ENCODE measurements at regions not wholly inside any gene's neighbourhood (a gene's known extent, or its start where the extent isn't known, plus 50 kb on each side); places are given as distances from the start of the nearest gene placed in this dataset.

- no peaks in the 10 kb centered on the region for H3K4me1 ChIP-seq (ENCODE audit: insufficient read depth, low read length)
- H3K9me3 ChIP-seq (ENCODE audit: insufficient read depth, low read length, severe bottlenecking), result no peaks in the 10 kb centered on the region
- no peaks in the 10 kb centered on the region for H4K20me1 ChIP-seq (ENCODE audit: insufficient read depth, low read length)
- no peak overlapping the region for H2AFZ ChIP-seq (ENCODE audit: low read depth, low read length)
- ATAC-seq (ENCODE audit: insufficient read depth, low read depth) (no peak), DNase-seq (no peak)
- H3K27ac ChIP-seq (ENCODE audit: low read length), result no peak overlapping the region
- H3K79me2 ChIP-seq (ENCODE audit: insufficient read depth, low read length), result no peaks in the 10 kb centered on the region
- TF ChIP-seq EZH2 (IDR thresholded peaks at IDR 0.05; ENCODE audit: borderline replicate concordance, low read depth, low read length, severe bottlenecking), result no peak
- no peak for TF ChIP-seq CTCF (IDR thresholded peaks at IDR 0.05; ENCODE audit: borderline replicate concordance, extremely low read depth, low read length, poor library complexity, severe bottlenecking)
- no peaks in the 10 kb centered on the region for H3K36me3 ChIP-seq (ENCODE audit: insufficient read depth, low read length)
- no peaks in the 10 kb centered on the region for H3K27me3 ChIP-seq (ENCODE audit: insufficient read depth, low read length, poor library complexity)
- H3K4me3 ChIP-seq (ENCODE audit: low read depth in 1 of 2, low read length in 2 of 2), result no peak overlapping the region
- no peak overlapping the region for H3K4me2 ChIP-seq (ENCODE audit: insufficient read depth, low read length)
- no peak overlapping the region for H3K9ac ChIP-seq (ENCODE audit: low read depth, low read length)
Observed at GRCh38 chr2:116754381-116755101, 1060.0 kb upstream of the DDX18 start.

- Histone ChIP-seq H3K4me3 (ENCODE audit: low read depth in 1 of 2, low read length in 2 of 2) (no peak overlapping the region), H3K4me1 (ENCODE audit: insufficient read depth, low read length) (no peaks in the 10 kb centered on the region), H4K20me1 (ENCODE audit: insufficient read depth, low read length) (no peaks in the 10 kb centered on the region), H3K9ac (ENCODE audit: low read depth, low read length) (no peak overlapping the region), H3K9me3 (ENCODE audit: insufficient read depth, low read length, severe bottlenecking) (no peaks in the 10 kb centered on the region), H3K4me2 (ENCODE audit: insufficient read depth, low read length) (no peak overlapping the region), H2AFZ (ENCODE audit: low read depth, low read length) (no peak overlapping the region), H3K36me3 (ENCODE audit: insufficient read depth, low read length) (no peaks in the 10 kb centered on the region), H3K27ac (ENCODE audit: low read length) (no peak overlapping the region), H3K79me2 (ENCODE audit: insufficient read depth, low read length) (no peaks in the 10 kb centered on the region), H3K27me3 (ENCODE audit: insufficient read depth, low read length, poor library complexity) (no peaks in the 10 kb centered on the region)
- TF ChIP-seq EZH2 (IDR thresholded peaks at IDR 0.05; ENCODE audit: borderline replicate concordance, low read depth, low read length, severe bottlenecking) (no peak), CTCF (IDR thresholded peaks at IDR 0.05; ENCODE audit: borderline replicate concordance, extremely low read depth, low read length, poor library complexity, severe bottlenecking) (no peak)
- DNase-seq, result no peak
- ATAC-seq (ENCODE audit: insufficient read depth, low read depth), result no peak
Observed at GRCh38 chr2:116761864-116762263, 1052.6 kb upstream of the DDX18 start.

- Histone ChIP-seq H3K4me3 (ENCODE audit: low read depth in 1 of 2, low read length in 2 of 2) (no peak overlapping the region), H2AFZ (ENCODE audit: low read depth, low read length) (no peak overlapping the region), H3K4me2 (ENCODE audit: insufficient read depth, low read length) (no peak overlapping the region), H3K27me3 (ENCODE audit: insufficient read depth, low read length, poor library complexity) (no peaks in the 10 kb centered on the region), H4K20me1 (ENCODE audit: insufficient read depth, low read length) (no peaks in the 10 kb centered on the region), H3K9ac (ENCODE audit: low read depth, low read length) (no peak overlapping the region), H3K36me3 (ENCODE audit: insufficient read depth, low read length) (no peaks in the 10 kb centered on the region), H3K79me2 (ENCODE audit: insufficient read depth, low read length) (no peaks in the 10 kb centered on the region), H3K4me1 (ENCODE audit: insufficient read depth, low read length) (no peaks in the 10 kb centered on the region), H3K9me3 (ENCODE audit: insufficient read depth, low read length, severe bottlenecking) (peaks cover 2% of the 10 kb centered on the region), H3K27ac (ENCODE audit: low read length) (no peak overlapping the region)
- no peak for DNase-seq
- no peak for ATAC-seq (ENCODE audit: insufficient read depth, low read depth)
- no peak for TF ChIP-seq EZH2 (IDR thresholded peaks at IDR 0.05; ENCODE audit: borderline replicate concordance, low read depth, low read length, severe bottlenecking)
Observed at GRCh38 chr2:116769514-116769913, 1045.0 kb upstream of the DDX18 start.

GRCh38 chr2:116776556-116776955, 1037.9 kb upstream of the DDX18 start:
- no peaks in the 10 kb centered on the region for H3K79me2 ChIP-seq (ENCODE audit: insufficient read depth, low read length)
- TF ChIP-seq CTCF (IDR thresholded peaks at IDR 0.05; ENCODE audit: borderline replicate concordance, extremely low read depth, low read length, poor library complexity, severe bottlenecking), result no peak
- no peak for TF ChIP-seq EZH2 (IDR thresholded peaks at IDR 0.05; ENCODE audit: borderline replicate concordance, low read depth, low read length, severe bottlenecking)

More at GRCh38 chr2:116776556-116776955, 1037.9 kb upstream of the DDX18 start:
- Histone ChIP-seq H3K27me3 (ENCODE audit: insufficient read depth, low read length, poor library complexity) (no peaks in the 10 kb centered on the region), H3K36me3 (ENCODE audit: insufficient read depth, low read length) (no peaks in the 10 kb centered on the region), H3K4me2 (ENCODE audit: insufficient read depth, low read length) (no peak overlapping the region), H2AFZ (ENCODE audit: low read depth, low read length) (no peak overlapping the region), H4K20me1 (ENCODE audit: insufficient read depth, low read length) (no peaks in the 10 kb centered on the region), H3K4me3 (ENCODE audit: low read depth in 1 of 2, low read length in 2 of 2) (no peak overlapping the region), H3K4me1 (ENCODE audit: insufficient read depth, low read length) (no peaks in the 10 kb centered on the region), H3K27ac (ENCODE audit: low read length) (no peak overlapping the region), H3K9ac (ENCODE audit: low read depth, low read length) (no peak overlapping the region), H3K9me3 (ENCODE audit: insufficient read depth, low read length, severe bottlenecking) (no peaks in the 10 kb centered on the region)
- DNase-seq, result no peak
- no peak for ATAC-seq (ENCODE audit: insufficient read depth, low read depth)

Data from DND-41 (cell line).